ENCODE measurements at regions not wholly inside any gene's neighbourhood (a gene's known extent, or its start where the extent isn't known, plus 50 kb on each side); places are given as distances from the start of the nearest gene placed in this dataset.

- no peak overlapping the region for H3K4me3 ChIP-seq
- no peak for DNase-seq (ENCODE audit: low spot score)
- H2AFZ ChIP-seq = no peak overlapping the region
- H3K36me3 Mint-ChIP-seq (ENCODE audit: low read depth) = peaks cover 5% of the 10 kb centered on the region; the same call in 2 of the 3 replicates
- peaks cover 16% of the 10 kb centered on the region for H3K4me1 Mint-ChIP-seq
- H4K20me1 ChIP-seq (replicated peaks; ENCODE audit: insufficient read depth) = no peaks in the 10 kb centered on the region
- no peaks in the 10 kb centered on the region for H3K79me2 ChIP-seq (replicated peaks; ENCODE audit: insufficient read depth)
- H3K27me3 Mint-ChIP-seq (ENCODE audit: insufficient read depth, low read depth, poor library complexity) = peaks cover 4% of the 10 kb centered on the region
- H3K4me2 ChIP-seq = no peak overlapping the region
- ATAC-seq = no peak
- no peaks in the 10 kb centered on the region for H3K9me2 ChIP-seq (ENCODE audit: insufficient read depth)
- H3K4me1 ChIP-seq (ENCODE audit: insufficient read depth) = no peaks in the 10 kb centered on the region
- peaks cover 6% of the 10 kb centered on the region; the same call in 2 of the 3 replicates for H3K9me3 Mint-ChIP-seq
- TF ChIP-seq ZNF114 (CRISPR knock-in tag; IDR thresholded peaks at IDR 0.05) = no peak
- TF ChIP-seq POLR2AphosphoS5 (IDR thresholded peaks at IDR 0.05; ENCODE audit: low read depth) = no peak
- no peak for TF ChIP-seq STAT1 (IDR thresholded peaks at IDR 0.05; ENCODE audit: unreplicated experiment)
- TF ChIP-seq NANOG (IDR thresholded peaks at IDR 0.05; ENCODE audit: borderline replicate concordance) = no peak
- TF ChIP-seq, protein P1, sequence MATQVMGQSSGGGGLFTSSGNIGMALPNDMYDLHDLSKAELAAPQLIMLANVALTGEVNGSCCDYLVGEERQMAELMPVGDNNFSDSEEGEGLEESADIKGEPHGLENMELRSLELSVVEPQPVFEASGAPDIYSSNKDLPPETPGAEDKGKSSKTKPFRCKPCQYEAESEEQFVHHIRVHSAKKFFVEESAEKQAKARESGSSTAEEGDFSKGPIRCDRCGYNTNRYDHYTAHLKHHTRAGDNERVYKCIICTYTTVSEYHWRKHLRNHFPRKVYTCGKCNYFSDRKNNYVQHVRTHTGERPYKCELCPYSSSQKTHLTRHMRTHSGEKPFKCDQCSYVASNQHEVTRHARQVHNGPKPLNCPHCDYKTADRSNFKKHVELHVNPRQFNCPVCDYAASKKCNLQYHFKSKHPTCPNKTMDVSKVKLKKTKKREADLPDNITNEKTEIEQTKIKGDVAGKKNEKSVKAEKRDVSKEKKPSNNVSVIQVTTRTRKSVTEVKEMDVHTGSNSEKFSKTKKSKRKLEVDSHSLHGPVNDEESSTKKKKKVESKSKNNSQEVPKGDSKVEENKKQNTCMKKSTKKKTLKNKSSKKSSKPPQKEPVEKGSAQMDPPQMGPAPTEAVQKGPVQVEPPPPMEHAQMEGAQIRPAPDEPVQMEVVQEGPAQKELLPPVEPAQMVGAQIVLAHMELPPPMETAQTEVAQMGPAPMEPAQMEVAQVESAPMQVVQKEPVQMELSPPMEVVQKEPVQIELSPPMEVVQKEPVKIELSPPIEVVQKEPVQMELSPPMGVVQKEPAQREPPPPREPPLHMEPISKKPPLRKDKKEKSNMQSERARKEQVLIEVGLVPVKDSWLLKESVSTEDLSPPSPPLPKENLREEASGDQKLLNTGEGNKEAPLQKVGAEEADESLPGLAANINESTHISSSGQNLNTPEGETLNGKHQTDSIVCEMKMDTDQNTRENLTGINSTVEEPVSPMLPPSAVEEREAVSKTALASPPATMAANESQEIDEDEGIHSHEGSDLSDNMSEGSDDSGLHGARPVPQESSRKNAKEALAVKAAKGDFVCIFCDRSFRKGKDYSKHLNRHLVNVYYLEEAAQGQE (IDR thresholded peaks at IDR 0.05; ENCODE audit: unreplicated experiment) = no peak
- TF ChIP-seq ZNF462 (CRISPR knock-in tag; IDR thresholded peaks at IDR 0.05) = no peak
- TF ChIP-seq CTCF (conservative IDR thresholded peaks at IDR 0.05; ENCODE audit: low read depth in 2 of 2) = no peak
- no peak for TF ChIP-seq CREB1 (CRISPR knock-in tag; IDR thresholded peaks at IDR 0.05; ENCODE audit: low read depth)
- no peak for TF ChIP-seq ZNF331 (CRISPR knock-in tag; IDR thresholded peaks at IDR 0.05; ENCODE audit: low read depth)
- TF ChIP-seq JUNB (IDR thresholded peaks at IDR 0.05; ENCODE audit: unreplicated experiment) = no peak
- no peak for TF ChIP-seq EZH2phosphoT487 (IDR thresholded peaks at IDR 0.05; ENCODE audit: unreplicated experiment)
- no peak for TF ChIP-seq EZH2 (IDR thresholded peaks at IDR 0.05; ENCODE audit: low read depth, unreplicated experiment)
- TF ChIP-seq, protein P2, sequence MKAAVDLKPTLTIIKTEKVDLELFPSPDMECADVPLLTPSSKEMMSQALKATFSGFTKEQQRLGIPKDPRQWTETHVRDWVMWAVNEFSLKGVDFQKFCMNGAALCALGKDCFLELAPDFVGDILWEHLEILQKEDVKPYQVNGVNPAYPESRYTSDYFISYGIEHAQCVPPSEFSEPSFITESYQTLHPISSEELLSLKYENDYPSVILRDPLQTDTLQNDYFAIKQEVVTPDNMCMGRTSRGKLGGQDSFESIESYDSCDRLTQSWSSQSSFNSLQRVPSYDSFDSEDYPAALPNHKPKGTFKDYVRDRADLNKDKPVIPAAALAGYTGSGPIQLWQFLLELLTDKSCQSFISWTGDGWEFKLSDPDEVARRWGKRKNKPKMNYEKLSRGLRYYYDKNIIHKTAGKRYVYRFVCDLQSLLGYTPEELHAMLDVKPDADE (IDR thresholded peaks at IDR 0.05) = no peak
- H3K27ac ChIP-seq (ENCODE audit: low read depth) = no peak overlapping the region
- no peaks in the 10 kb centered on the region for H3K27me3 ChIP-seq (ENCODE audit: insufficient read depth)
- no peak overlapping the region for H3K27ac Mint-ChIP-seq
- H3K36me3 ChIP-seq (ENCODE audit: insufficient read depth) = no peaks in the 10 kb centered on the region
- no peaks in the 10 kb centered on the region for H3F3A ChIP-seq (replicated peaks; ENCODE audit: low read depth)
- H3K4me3 Mint-ChIP-seq = no peak overlapping the region
Measured at GRCh38 chr7:94307399-94308048, 87.2 kb upstream of the COL1A2 start.
